ENCODE measurements at regions not wholly inside any gene's neighbourhood (a gene's known extent, or its start where the extent isn't known, plus 50 kb on each side); places are given as distances from the start of the nearest gene placed in this dataset.

DNA sequence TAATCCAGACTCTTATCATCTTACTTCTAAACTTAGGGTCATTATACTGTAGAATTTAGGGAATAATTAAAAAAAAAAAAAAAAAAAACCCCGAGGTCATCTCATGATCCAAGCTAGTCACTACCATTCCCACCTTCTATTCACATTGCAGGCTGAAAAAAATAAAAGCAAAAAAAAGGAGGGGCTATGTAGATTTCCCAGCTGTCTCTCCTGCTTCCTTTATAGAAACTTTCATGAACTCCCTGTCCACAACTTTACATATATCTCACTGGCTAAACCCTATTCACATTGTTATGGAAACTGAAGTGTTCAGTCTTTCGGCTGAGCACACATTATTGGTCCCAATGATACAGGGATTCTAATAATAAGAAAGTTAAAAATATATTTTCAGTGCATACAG lies 156.2 kb upstream of the TP63 start (continued):
- no peak for TF ChIP-seq ZBTB33 (IDR thresholded peaks at IDR 0.05)
- TF ChIP-seq FOXA1 (IDR thresholded peaks at IDR 0.05): no peak
- TF ChIP-seq RAD21 (IDR thresholded peaks at IDR 0.05): no peak
- TF ChIP-seq JUND (IDR thresholded peaks at IDR 0.05): no peak

DNA sequence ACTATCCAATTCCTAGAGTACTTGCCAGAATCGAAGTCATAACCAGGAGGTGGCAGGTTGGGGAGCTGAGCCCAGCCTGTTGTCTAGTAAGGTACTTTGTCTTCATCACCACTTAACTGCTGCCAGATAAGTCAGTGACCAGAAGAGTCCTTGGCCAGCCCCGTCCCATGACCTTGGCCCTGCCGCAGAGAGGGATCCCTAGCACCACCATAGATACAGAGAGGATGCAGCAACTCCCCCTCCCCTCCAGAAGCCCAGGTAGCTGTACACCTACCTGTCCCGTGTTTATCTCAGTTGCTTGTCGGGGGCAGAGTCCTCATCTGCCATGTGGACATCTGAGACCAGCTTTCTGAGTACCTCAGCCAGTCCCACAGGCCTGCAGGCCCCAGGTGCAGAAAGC lies 153.6 kb upstream of the TP63 start:
- H3K4me1 ChIP-seq (ENCODE audit: control insufficient read depth in 4 of 4, insufficient read depth in 4 of 4, low read length in 3 of 4): no peaks in the 10 kb centered on the region
- TF ChIP-seq RAD21 (IDR thresholded peaks at IDR 0.05): no peak
- no peak for TF ChIP-seq NR2F2 (IDR thresholded peaks at IDR 0.05)
- TF ChIP-seq ZBTB33 (IDR thresholded peaks at IDR 0.05): no peak
- TF ChIP-seq JUND (IDR thresholded peaks at IDR 0.05): no peak
- no peak for TF ChIP-seq HNF4G (IDR thresholded peaks at IDR 0.05)
- TF ChIP-seq, protein P1, sequence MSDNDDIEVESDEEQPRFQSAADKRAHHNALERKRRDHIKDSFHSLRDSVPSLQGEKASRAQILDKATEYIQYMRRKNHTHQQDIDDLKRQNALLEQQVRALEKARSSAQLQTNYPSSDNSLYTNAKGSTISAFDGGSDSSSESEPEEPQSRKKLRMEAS (IDR thresholded peaks at IDR 0.05): no peak
- no peak for TF ChIP-seq RXRA (IDR thresholded peaks at IDR 0.05)
- H3K27me3 ChIP-seq (ENCODE audit: control insufficient read depth in 4 of 4, insufficient read depth in 4 of 4, low read length in 3 of 4): no peaks in the 10 kb centered on the region
- WGBS: 85% methylated on average over 5 of the region's 5 CpGs
- no peaks in the 10 kb centered on the region for H3K36me3 ChIP-seq (ENCODE audit: control insufficient read depth in 4 of 4, insufficient read depth in 3 of 4, low read depth in 1 of 4, low read length in 3 of 4)
- no peaks in the 10 kb centered on the region for H3K9me3 ChIP-seq (ENCODE audit: control insufficient read depth in 4 of 4, low read length in 3 of 4)
- no peak overlapping the region for H3K27ac ChIP-seq (ENCODE audit: low read depth in 1 of 2, low read length in 2 of 2)
- H3K9ac ChIP-seq (ENCODE audit: low read depth in 1 of 2, low read length in 2 of 2): no peak overlapping the region
- no peak overlapping the region for H3K4me3 ChIP-seq (ENCODE audit: low read depth in 1 of 3, low read length in 3 of 3)
- DNase-seq (ENCODE audit: low spot score): no peak

DNA sequence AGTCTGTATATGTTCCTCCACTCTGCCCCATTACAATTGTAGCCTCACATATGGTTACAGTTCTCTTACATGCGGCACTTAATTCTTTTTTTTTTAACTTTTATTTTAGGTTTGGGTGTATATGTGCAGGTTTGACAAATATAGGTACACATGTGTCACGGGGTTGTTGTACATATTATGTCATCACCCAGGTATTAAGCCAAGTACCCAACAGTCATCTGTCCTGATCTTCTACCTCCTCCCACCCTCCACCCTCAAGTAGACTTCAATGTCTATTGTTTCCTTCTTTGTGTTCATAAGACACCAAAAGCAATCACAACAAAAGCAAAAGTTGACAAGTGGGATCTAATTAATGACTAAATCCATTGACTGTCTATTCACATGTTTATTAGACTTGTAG lies 144.6 kb upstream of the TP63 start:
- Histone ChIP-seq H3K9ac (ENCODE audit: low read depth in 1 of 2, low read length in 2 of 2) (no peak overlapping the region), H3K4me1 (ENCODE audit: control insufficient read depth in 4 of 4, insufficient read depth in 4 of 4, low read length in 3 of 4) (no peaks in the 10 kb centered on the region), H3K9me3 (ENCODE audit: control insufficient read depth in 4 of 4, low read length in 3 of 4) (no peaks in the 10 kb centered on the region), H3K27me3 (ENCODE audit: control insufficient read depth in 4 of 4, insufficient read depth in 4 of 4, low read length in 3 of 4) (no peaks in the 10 kb centered on the region), H3K4me3 (ENCODE audit: low read depth in 1 of 3, low read length in 3 of 3) (no peak overlapping the region), H3K27ac (ENCODE audit: low read depth in 1 of 2, low read length in 2 of 2) (no peak overlapping the region), H3K36me3 (ENCODE audit: control insufficient read depth in 4 of 4, insufficient read depth in 3 of 4, low read depth in 1 of 4, low read length in 3 of 4) (peaks cover 0 to 1% (median 0%) of the 10 kb centered on the region in 4 donors)
- no peak for DNase-seq (ENCODE audit: low spot score)
- TF ChIP-seq SP1 (IDR thresholded peaks at IDR 0.05) (no peak), FOXA2 (IDR thresholded peaks at IDR 0.05) (no peak)
- WGBS: 71% methylated on average over 2 of the region's 2 CpGs

DNA sequence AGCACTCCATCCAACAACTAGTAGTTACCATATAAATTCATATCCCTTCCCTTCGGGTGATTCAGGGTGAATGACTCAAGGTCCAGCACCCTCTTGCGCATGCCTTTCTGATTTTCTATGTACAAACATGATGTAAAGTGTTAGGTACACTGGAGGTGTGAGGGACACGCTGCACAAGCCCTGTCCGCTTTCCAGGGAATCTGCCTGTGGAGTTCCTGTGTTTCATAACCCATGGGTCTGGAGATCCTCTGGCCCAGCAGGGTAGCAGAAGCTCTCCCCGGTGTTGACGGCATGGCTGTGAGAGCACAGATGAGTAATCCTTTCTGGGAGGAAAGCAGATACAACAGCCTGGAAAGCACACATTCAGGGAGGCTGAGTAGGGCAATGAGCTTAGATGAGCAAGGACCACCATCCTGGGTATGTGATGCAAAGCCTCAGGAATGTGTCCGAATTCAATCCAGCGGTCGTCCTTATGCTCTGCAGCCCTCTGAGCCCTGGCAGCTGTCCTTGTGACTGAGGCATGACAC lies 142.9 kb upstream of the TP63 start:
- DNase-seq (ENCODE audit: low spot score): no peak
- Histone ChIP-seq H3K4me1 (ENCODE audit: control insufficient read depth in 4 of 4, insufficient read depth in 4 of 4, low read length in 3 of 4) (no peaks in the 10 kb centered on the region), H3K9ac (ENCODE audit: low read depth in 1 of 2, low read length in 2 of 2) (no peak overlapping the region), H3K36me3 (ENCODE audit: control insufficient read depth in 4 of 4, insufficient read depth in 3 of 4, low read depth in 1 of 4, low read length in 3 of 4) (peaks cover 0 to 1% (median 0%) of the 10 kb centered on the region in 4 donors), H3K27ac (ENCODE audit: low read depth in 1 of 2, low read length in 2 of 2) (no peak overlapping the region), H3K27me3 (ENCODE audit: control insufficient read depth in 4 of 4, insufficient read depth in 4 of 4, low read length in 3 of 4) (no peaks in the 10 kb centered on the region), H3K9me3 (ENCODE audit: control insufficient read depth in 4 of 4, low read length in 3 of 4) (no peaks in the 10 kb centered on the region), H3K4me3 (ENCODE audit: low read depth in 1 of 3, low read length in 3 of 3) (no peak overlapping the region)
- 77% methylated on average over 9 of the region's 9 CpGs for WGBS
- TF ChIP-seq NR2F2 (IDR thresholded peaks at IDR 0.05) (no peak), FOXA2 (IDR thresholded peaks at IDR 0.05) (no peak), ZBTB33 (IDR thresholded peaks at IDR 0.05) (no peak), CTCF (IDR thresholded peaks at IDR 0.05; ENCODE audit: low read depth, low read length, missing input control) (no peak), JUND (IDR thresholded peaks at IDR 0.05) (no peak)

All from liver (tissue), 8 donors.